Frontal cortex (tissue), 3 donors: ENCODE measurements at regions not wholly inside any gene's neighbourhood (a gene's known extent, or its start where the extent isn't known, plus 50 kb on each side); places are given as distances from the start of the nearest gene placed in this dataset.

ENCODE experiments used
- DNase-seq, 2 donors: peaks; one replicate each; pipeline ENCODE4 v3.0.0; 2012; ENCODE audit warnings: low spot score in 2 of 2
- FAIRE-seq: peaks from 2 replicates; lab custom pipeline; 2012; peaks lifted over from hg19 to GRCh38; lab: Jason Lieb, UNC
- donor health status: control.
- donor health status: control.
- donor health status: control.

DNA sequence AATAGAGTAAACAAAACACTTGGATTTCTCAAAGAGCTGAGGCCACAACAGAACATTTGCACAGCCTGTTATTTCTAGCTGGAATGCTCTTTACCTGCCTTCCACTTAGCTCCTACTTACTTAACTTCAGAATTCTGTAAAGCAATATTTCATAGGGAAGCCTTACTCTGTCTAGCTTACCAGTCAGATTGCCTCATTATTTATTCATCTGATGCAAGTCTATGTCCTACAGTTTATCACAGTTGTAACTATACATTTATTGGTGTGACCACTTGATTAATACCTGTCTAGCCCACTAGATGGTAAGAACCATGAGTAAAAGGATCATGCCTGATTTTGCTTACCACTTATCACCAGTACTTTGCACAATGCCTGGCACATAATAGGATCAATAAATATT, 56.1 kb upstream of the ME3 start:
- FAIRE-seq (no peak), DNase-seq (no peak)

DNA sequence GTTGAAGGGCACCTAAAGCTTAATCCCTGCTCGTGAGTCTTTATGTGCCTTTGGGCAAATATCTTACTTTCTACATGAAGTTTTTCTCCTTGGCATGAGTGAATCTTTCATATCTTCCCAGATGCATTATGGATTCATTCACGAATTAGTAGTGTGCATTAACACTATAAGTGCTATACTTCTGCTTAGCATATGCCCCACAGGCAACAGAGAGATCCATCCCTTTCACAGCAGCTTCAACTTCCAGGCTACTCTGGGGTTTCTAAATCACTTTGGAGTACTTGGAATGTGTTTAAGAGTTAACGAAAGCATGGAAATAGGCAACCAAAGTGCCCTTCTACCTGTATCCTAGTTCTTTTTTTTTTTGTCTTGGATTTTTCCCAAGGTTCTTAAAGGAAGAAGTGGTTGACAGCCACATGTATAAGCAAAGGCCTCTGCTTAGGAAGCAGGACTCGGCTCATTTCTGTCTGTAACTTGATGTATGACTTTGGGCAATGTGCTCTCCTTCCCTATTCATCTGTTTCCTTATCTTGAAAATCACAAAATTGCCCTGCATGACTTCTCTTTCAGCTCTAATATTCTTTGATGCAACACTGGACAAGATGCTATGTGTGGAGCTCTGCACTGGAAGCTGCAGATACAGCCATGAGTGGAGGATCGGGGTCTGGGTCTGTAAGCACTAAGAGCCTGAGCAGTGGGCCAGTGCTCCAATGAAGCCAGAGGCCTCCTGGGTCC, 54.5 kb upstream of the ME3 start:
- DNase-seq, result no peak
- no peak for FAIRE-seq

DNA sequence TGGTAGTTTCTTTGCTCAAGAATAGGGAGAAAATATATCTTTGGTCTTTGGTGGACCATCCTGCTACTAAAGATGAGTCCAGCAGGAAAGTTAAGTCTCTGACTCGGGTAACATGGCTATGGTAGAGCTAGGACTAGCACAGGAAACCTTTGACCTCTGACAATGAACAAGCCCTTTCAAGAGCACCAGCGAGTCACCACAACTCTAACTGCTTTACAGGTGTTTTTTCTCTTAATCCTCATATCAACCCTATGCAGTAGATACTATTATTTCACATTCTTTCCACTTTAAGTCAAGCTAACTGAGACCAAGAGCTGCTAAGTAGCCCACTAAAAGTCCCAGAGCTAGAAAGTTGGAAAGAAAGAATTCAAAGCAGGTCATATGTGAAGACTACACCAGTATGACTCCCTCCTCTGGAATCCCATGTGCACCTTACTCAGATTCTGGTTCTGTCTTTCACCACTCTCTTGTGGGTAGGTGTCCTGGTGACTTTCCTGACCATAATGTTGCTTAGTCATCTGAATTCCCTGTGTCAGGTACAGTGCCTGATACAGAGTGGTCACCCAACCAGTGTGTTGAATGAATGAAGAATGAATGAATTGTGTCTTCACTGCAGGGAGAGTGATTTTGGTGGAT, 53.8 kb upstream of the ME3 start:
- FAIRE-seq, result no peak

DNA sequence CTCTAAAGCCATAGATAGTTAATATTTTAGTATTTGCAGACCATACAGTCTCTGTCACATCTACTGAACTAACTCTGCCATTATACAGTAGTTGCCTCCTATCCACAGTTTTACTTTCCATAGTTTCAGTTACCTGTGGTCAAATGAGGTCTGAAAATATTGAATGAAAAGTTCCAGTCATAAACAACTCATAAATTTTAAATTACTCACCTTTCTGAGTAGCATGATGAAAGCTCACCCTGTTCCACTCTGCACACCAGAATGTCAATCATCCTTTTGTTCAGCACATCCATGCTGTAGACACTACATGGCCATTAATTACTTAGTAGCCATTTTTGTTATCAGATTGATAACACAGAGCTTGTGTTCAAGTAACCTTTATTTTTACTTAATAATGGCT, 51.7 kb upstream of the ME3 start:
- DNase-seq (no peak), FAIRE-seq (no peak)

More for the DNA sequence above, 53.8 kb upstream of the ME3 start:
- no peak for DNase-seq

DNA sequence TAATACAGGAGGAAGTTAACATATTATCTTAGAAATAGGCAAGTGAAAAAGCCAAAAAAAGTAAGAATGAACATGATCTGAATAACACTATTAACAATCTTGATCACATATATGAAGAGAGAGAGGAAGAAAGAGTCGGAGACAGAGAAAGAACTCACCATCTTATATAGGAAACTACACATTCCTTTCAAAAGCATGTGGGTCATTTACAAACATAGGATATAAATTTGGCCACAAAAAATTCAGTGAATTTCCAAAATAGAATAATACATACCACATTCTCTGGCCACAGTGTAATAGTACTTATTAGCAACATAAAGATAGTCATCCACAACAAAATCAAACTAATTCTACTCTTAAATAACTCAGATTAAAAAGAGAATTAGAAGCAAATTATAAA, 50.9 kb upstream of the ME3 start:
- DNase-seq, result no peak

DNA sequence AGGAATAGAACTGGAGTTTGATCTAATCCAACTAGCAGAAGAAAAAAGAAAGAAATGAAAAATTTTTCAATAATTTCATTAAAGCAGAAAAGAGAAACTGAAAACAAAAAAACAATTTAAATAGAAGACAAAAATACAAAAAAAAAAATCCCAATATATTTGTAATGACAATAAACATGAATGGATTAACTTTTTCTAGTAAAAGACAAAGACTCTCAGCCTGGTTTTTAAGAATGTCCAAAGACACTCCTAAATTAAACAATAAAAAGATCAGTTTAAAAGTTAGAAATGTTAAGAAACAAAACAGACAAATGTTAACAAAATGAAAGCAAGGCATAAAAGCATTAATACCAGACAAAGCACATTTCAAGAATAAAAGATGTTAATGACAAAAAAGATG, 50.3 kb upstream of the ME3 start:
- DNase-seq, result no peak
- FAIRE-seq, result peak; percentile 49

More for the DNA sequence above, 50.9 kb upstream of the ME3 start:
- FAIRE-seq, result no peak
